ENCODE measurements at regions not wholly inside any gene's neighbourhood (a gene's known extent, or its start where the extent isn't known, plus 50 kb on each side); places are given as distances from the start of the nearest gene placed in this dataset.

- TF ChIP-seq CTCF (IDR thresholded peaks at IDR 0.05) (no peak), POLR2A (IDR thresholded peaks at IDR 0.05) (no peak)
Observed at GRCh38 chrX:121109986-121110385, 62.6 kb downstream of the GLUD2 start.

Data from testis (tissue), 2 donors.